Neural progenitor cell (in vitro differentiated cells): ENCODE measurements at regions not wholly inside any gene's neighbourhood (a gene's known extent, or its start where the extent isn't known, plus 50 kb on each side); places are given as distances from the start of the nearest gene placed in this dataset.

Experiments used
- EZH2 ChIP-seq: fragments of 200-600 bp; sonication (generic); IDR thresholded peaks from 2 replicates; pipeline ENCODE4 v1.6.1; 2017; ENCODE audit warnings: antibody characterized with exemption, mild to moderate bottlenecking, moderate library complexity
- EZH2phosphoT487 ChIP-seq: fragments of 200-600 bp; sonication (generic); IDR thresholded peaks from 2 replicates; pipeline ENCODE4 v1.6.1; 2017; ENCODE audit warnings: antibody characterized with exemption
- TF ChIP-seq, protein P1 (sequence below): fragments of 200-600 bp; sonication (generic); IDR thresholded peaks from 2 replicates; pipeline ENCODE4 v1.5.1; 2017; ENCODE audit warnings: antibody characterized with exemption, mild to moderate bottlenecking

DNA sequence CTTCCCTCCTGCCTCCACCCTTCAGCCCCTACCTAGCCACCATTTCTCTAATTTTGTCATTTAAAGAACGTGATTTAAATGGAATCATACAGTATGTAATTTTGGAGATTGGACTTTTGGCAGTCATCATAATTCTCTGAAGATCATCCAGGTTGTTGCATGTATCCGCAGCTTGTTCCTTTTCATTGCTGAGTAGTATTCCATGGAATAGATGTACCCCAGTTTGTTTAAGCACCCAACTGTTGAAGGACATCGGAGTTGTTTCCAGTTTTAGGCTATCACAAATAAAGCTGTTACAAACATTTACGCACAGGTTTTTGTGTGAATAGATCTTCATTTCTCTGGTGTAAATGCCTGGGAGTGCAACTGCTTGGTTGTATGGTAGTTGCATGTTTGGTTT is 61.1 kb upstream of the PWP1 start:
- TF ChIP-seq, protein P1, sequence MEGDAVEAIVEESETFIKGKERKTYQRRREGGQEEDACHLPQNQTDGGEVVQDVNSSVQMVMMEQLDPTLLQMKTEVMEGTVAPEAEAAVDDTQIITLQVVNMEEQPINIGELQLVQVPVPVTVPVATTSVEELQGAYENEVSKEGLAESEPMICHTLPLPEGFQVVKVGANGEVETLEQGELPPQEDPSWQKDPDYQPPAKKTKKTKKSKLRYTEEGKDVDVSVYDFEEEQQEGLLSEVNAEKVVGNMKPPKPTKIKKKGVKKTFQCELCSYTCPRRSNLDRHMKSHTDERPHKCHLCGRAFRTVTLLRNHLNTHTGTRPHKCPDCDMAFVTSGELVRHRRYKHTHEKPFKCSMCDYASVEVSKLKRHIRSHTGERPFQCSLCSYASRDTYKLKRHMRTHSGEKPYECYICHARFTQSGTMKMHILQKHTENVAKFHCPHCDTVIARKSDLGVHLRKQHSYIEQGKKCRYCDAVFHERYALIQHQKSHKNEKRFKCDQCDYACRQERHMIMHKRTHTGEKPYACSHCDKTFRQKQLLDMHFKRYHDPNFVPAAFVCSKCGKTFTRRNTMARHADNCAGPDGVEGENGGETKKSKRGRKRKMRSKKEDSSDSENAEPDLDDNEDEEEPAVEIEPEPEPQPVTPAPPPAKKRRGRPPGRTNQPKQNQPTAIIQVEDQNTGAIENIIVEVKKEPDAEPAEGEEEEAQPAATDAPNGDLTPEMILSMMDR: no peak
- TF ChIP-seq EZH2phosphoT487 (no peak), EZH2 (no peak)
